Ectodermal cell (in vitro differentiated cells): ENCODE measurements at regions not wholly inside any gene's neighbourhood (a gene's known extent, or its start where the extent isn't known, plus 50 kb on each side); places are given as distances from the start of the nearest gene placed in this dataset.
"Not testable (repeated sequence)": the region's sequence is repeated elsewhere in the genome, so short reads cannot be mapped to it uniquely, and the experiment has no call there.

Experiments
- H3K27ac ChIP-seq: 2 replicates; pipeline ENCODE4 v1.7.0; 2013; ENCODE audit warnings: mild to moderate bottlenecking, low read depth, low read length; ENCODE audit not compliant: insufficient read depth, poor library complexity, severe bottlenecking
- H3K27me3 ChIP-seq: 2 replicates; pipeline ENCODE4 v1.7.0; 2013; ENCODE audit warnings: mild to moderate bottlenecking, low read length; ENCODE audit not compliant: insufficient read depth, control insufficient read depth, poor library complexity, severe bottlenecking
- H3K36me3 ChIP-seq: one replicate; pipeline ENCODE4 v1.7.0; 2013; ENCODE audit warnings: low read length; ENCODE audit not compliant: control insufficient read depth, insufficient read depth
- H3K4me1 ChIP-seq: one replicate; pipeline ENCODE4 v1.7.0; 2013; ENCODE audit warnings: low read length; ENCODE audit not compliant: control insufficient read depth, insufficient read depth
- H3K4me3 ChIP-seq: 2 replicates; pipeline ENCODE4 v1.7.0; 2013; ENCODE audit warnings: low read depth, low read length, control low read depth; ENCODE audit not compliant: insufficient read depth
- H3K9me3 ChIP-seq: 2 replicates; pipeline ENCODE4 v1.7.0; 2013; ENCODE audit warnings: mild to moderate bottlenecking, low read length, moderate library complexity; ENCODE audit not compliant: control insufficient read depth
- WGBS, 2 experiments: methylation state at CpG; one replicate each; pipeline ENCODE4 v1.1.7; 2013; ENCODE audit warnings: missing lambda C conversion rate in 2 of 2; 5-methylcytosine and 5-hydroxymethylcytosine counted together

GRCh38 chr1:196007763-196008162, 600.5 kb downstream of the KCNT2 start:
- Histone ChIP-seq H3K36me3 (no peaks in the 10 kb centered on the region), H3K27ac (no peak overlapping the region), H3K4me1 (no peaks in the 10 kb centered on the region), H3K4me3 (no peak overlapping the region), H3K27me3 (no peaks in the 10 kb centered on the region), H3K9me3 (no peaks in the 10 kb centered on the region)
- whole genome bisulfite sequencing, 2 experiments = 100% methylated on average over 1 of the region's 1 CpG

GRCh38 chr1:196005426-196005825, 602.8 kb downstream of the KCNT2 start:
- 100% methylated on average over 1 of the region's 1 CpG; no CpG with 5 or more reads in 1 of the 2 experiments for WGBS, 2 experiments
- H3K4me1 ChIP-seq = no peaks in the 10 kb centered on the region
- H3K4me3 ChIP-seq = no peak overlapping the region

GRCh38 chr1:196004388-196004787, 603.9 kb downstream of the KCNT2 start:
- not testable (repeated sequence) for H3K4me1 ChIP-seq, H3K36me3 ChIP-seq, H3K9me3 ChIP-seq, H3K27me3 ChIP-seq, H3K27ac ChIP-seq, H3K4me3 ChIP-seq
- 40 to 46% methylated on average over 4 to 5 of the region's 5 CpGs for WGBS, 2 experiments

More at GRCh38 chr1:196005426-196005825, 602.8 kb downstream of the KCNT2 start:
- Histone ChIP-seq H3K36me3 (no peaks in the 10 kb centered on the region), H3K27ac (no peak overlapping the region), H3K27me3 (no peaks in the 10 kb centered on the region), H3K9me3 (no peaks in the 10 kb centered on the region)

GRCh38 chr1:196002906-196003305, 605.3 kb downstream of the KCNT2 start:
- H3K9me3 ChIP-seq = no peaks in the 10 kb centered on the region
- 82 to 90% methylated on average over 3 of the region's 3 CpGs for WGBS, 2 experiments
- H3K27ac ChIP-seq = no peak overlapping the region
- no peak overlapping the region for H3K4me3 ChIP-seq
- H3K4me1 ChIP-seq = no peaks in the 10 kb centered on the region
- no peaks in the 10 kb centered on the region for H3K27me3 ChIP-seq
- no peaks in the 10 kb centered on the region for H3K36me3 ChIP-seq

- not testable (repeated sequence) for H3K4me3 ChIP-seq, H3K27me3 ChIP-seq, H3K9me3 ChIP-seq, H3K27ac ChIP-seq, H3K36me3 ChIP-seq, H3K4me1 ChIP-seq
- 80 to 93% methylated on average over 3 to 4 of the region's 4 CpGs for WGBS, 2 experiments
Measured at GRCh38 chr1:196002296-196002695, 605.9 kb downstream of the KCNT2 start.

DNA sequence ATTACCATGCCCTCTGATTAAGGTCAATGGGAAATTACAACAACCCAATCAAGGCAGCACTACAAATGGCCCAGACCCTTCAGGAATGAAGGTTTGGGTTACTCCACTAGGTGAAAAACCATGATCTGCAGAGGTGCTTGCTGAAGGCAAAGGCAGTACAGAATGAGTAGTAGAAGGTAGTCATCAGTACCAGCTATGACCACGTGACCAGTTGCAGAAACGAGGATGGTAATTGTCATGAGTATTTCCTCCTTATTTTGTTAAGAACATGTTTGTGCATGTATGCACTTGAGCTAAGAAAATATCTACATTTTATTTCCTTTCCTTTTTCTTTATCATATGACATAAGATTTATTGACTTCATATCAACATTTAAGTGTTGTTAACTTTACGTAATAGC, 607.1 kb downstream of the KCNT2 start:
- WGBS, 2 experiments = 97 to 98% methylated on average over 2 of the region's 3 CpGs
- H3K27ac ChIP-seq = no peak overlapping the region

GRCh38 chr1:195999022-195999421, 609.2 kb downstream of the KCNT2 start:
- 92 to 96% methylated on average over 2 of the region's 2 CpGs for WGBS, 2 experiments

More for the DNA sequence above, 607.1 kb downstream of the KCNT2 start:
- no peaks in the 10 kb centered on the region for H3K27me3 ChIP-seq
- no peaks in the 10 kb centered on the region for H3K36me3 ChIP-seq
- H3K9me3 ChIP-seq = no peaks in the 10 kb centered on the region
- H3K4me3 ChIP-seq = no peak overlapping the region
- H3K4me1 ChIP-seq = no peaks in the 10 kb centered on the region

DNA sequence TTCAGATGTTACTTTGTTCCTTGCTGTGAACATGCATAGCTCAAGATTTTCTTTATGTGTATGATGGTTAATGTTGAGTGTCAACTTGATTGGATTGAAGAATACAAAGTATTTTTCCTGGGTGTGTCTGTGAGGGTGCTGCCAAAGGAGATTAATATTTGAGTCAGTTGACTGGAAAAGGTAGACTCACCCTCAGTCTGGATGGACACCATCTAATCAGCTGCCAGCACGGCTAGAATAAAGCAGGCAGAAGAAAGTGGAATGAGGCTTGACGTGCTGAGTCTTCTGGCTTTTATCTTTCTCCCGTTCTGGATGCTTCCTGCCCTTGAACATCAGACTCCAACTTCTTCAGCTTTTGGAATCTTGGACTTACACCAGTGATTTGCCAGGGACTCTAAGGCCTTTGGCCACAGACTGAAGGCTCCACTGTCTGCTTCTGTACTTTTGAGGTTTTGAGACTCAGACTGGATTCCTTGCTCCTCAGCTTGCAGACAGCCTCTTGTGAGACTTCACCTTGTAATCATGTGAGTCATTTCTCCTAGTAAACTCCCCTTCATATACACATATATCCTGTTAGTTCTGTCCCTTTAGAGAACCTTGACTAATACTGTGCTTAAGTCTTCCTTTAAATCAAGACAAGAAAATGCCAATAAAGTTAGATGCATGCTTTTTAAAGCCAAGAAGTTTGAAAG, 626.6 kb downstream of the KCNT2 start:
- Histone ChIP-seq H3K27ac (no peak overlapping the region), H3K4me3 (no peak overlapping the region), H3K36me3 (no peaks in the 10 kb centered on the region), H3K4me1 (no peaks in the 10 kb centered on the region), H3K9me3 (no peaks in the 10 kb centered on the region), H3K27me3 (no peaks in the 10 kb centered on the region)
- 87 to 94% methylated on average over 3 of the region's 3 CpGs for WGBS, 2 experiments

More at GRCh38 chr1:195999022-195999421, 609.2 kb downstream of the KCNT2 start:
- no peaks in the 10 kb centered on the region for H3K4me1 ChIP-seq
- H3K4me3 ChIP-seq = no peak overlapping the region
- H3K27ac ChIP-seq = no peak overlapping the region
- H3K36me3 ChIP-seq = no peaks in the 10 kb centered on the region
- H3K27me3 ChIP-seq = no peaks in the 10 kb centered on the region
- H3K9me3 ChIP-seq = no peaks in the 10 kb centered on the region

DNA sequence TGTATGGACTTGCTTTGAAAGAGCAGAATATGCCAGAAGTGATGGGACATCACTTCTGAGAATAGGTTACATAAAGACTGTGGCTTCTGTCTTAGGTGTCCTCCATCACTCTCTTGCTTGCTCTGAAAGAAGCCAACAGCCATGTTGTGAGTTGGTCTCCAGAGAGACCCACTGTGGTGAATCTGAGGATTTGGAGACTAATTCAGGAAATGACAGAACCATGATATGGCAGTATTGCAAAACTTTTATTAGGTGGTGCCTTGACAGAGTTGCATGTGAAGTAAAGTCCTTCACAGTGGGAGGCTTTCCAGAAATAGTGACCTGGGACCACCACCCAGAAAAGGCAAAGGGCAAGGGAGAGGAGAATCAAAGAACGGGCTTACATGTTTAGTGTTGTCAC, 628.6 kb downstream of the KCNT2 start:
- WGBS, 2 experiments = 89 to 92% methylated on average over 1 of the region's 1 CpG
- no peak overlapping the region for H3K27ac ChIP-seq
- H3K9me3 ChIP-seq = no peaks in the 10 kb centered on the region
- H3K4me3 ChIP-seq = no peak overlapping the region
- no peaks in the 10 kb centered on the region for H3K4me1 ChIP-seq
- no peaks in the 10 kb centered on the region for H3K36me3 ChIP-seq
- no peaks in the 10 kb centered on the region for H3K27me3 ChIP-seq

DNA sequence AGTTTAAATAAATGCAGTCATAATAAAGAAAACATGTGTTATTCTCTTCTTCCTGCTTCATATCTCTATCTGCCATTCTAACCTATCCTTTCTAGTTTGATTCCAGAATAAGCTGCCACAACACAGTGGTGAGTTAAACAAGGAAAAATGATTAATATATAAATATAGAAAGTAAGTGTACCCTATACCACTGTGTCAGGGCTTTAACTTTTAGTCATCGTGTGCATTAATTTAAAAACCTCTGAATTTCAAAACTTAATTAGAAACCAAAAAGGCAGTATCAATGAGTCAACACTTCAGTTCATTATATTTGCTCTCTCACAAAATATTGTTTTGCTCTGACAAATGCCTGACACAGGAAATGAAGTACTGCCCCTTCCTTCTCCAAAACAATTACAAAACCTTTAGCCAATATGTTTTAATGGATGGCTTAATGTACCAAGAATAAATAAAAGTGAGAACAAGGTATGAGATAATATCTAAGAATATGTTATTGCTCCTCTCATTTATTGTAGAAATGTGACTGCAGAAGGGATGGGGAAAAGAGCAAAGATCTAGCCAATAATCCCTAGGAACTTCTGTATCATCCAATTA, 634.8 kb downstream of the KCNT2 start:
- Histone ChIP-seq H3K4me1 (no peaks in the 10 kb centered on the region), H3K27ac (no peak overlapping the region)
- 94 to 100% methylated on average over 1 of the region's 1 CpG for WGBS, 2 experiments

More for the DNA sequence above, 634.8 kb downstream of the KCNT2 start:
- Histone ChIP-seq H3K9me3 (no peaks in the 10 kb centered on the region), H3K27me3 (no peaks in the 10 kb centered on the region), H3K4me3 (no peak overlapping the region), H3K36me3 (no peaks in the 10 kb centered on the region)
